ENCODE measurements at regions not wholly inside any gene's neighbourhood (a gene's known extent, or its start where the extent isn't known, plus 50 kb on each side); places are given as distances from the start of the nearest gene placed in this dataset.
"Not testable (repeated sequence)": the region's sequence is repeated elsewhere in the genome, so short reads cannot be mapped to it uniquely, and the experiment has no call there.

DNA sequence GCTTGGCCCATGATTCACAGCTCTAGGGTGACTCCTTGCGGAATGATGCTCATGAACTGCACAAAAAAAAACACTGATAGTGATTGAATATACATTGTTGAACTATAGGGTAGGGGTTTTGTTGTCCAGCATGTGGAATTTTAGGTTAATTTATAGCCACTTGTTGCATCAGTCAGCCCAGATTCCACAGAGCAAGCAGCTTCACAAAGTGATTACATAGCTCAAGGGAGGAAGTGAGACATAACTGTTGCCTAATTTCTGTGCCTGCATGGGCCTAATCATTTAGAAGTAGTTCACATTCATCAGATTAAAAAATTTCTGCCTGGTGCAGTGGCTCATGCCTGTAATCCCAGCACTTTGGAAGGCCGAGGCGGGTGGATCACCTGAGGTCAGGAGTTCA, 142.2 kb upstream of the ZNF722 start:
- H3K4me3 ChIP-seq (replicated peaks; ENCODE audit: low read depth, low read length); DNase-seq (ENCODE audit: low read depth): not testable (repeated sequence)

DNA sequence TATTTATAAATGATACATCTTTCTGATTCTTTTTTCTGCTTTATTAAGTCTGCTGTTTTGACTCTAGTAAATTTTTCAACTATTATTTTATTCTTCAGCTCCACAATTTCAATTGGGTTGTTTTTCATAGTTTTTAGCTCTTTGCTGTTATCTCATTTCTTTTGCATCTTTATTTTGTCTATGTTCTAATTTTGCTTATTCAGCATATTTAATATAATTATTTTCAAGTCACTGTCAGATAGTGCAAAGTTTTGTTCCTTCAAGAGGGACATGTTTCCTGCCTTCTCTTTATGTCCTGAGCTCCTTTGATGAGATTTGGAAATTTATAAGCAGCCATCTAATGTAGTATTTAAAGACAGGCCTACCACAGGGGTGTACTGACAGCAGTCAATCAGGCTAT, 131.5 kb upstream of the ZNF722 start:
- DNase-seq (ENCODE audit: low read depth): no peak
- TF ChIP-seq, protein P1, sequence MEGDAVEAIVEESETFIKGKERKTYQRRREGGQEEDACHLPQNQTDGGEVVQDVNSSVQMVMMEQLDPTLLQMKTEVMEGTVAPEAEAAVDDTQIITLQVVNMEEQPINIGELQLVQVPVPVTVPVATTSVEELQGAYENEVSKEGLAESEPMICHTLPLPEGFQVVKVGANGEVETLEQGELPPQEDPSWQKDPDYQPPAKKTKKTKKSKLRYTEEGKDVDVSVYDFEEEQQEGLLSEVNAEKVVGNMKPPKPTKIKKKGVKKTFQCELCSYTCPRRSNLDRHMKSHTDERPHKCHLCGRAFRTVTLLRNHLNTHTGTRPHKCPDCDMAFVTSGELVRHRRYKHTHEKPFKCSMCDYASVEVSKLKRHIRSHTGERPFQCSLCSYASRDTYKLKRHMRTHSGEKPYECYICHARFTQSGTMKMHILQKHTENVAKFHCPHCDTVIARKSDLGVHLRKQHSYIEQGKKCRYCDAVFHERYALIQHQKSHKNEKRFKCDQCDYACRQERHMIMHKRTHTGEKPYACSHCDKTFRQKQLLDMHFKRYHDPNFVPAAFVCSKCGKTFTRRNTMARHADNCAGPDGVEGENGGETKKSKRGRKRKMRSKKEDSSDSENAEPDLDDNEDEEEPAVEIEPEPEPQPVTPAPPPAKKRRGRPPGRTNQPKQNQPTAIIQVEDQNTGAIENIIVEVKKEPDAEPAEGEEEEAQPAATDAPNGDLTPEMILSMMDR (IDR thresholded peaks at IDR 0.05; ENCODE audit: low read length, missing control alignments): no peak
- no peak overlapping the region for H3K4me3 ChIP-seq (replicated peaks; ENCODE audit: low read depth, low read length)

DNA sequence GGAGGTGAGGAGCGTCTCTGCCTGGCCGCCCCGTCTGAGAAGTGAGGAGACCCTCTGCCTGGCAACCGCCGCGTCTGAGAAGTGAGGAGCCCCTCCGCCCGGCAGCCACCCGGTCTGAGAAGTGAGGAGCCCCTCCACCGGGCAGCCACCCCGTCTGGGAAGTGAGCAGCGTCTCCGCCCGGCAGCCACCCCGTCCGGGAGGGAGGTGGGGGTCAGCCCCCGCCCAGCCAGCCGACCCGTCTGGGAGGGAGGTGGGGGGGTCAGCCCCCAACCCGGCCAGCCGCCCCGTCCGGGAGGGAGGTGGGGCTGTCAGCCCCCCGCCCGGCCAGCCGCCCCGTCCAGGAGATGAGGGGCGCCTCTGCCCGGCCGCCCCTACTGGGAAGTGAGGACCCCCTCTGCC, 124.4 kb upstream of the ZNF722 start:
- DNase-seq (ENCODE audit: low read depth); H3K4me3 ChIP-seq (replicated peaks; ENCODE audit: low read depth, low read length): not testable (repeated sequence)

GRCh38 chr7:63876707-63877322, 121.8 kb upstream of the ZNF722 start:
- TF ChIP-seq, protein P1 (IDR thresholded peaks at IDR 0.05; ENCODE audit: low read length, missing control alignments): no peak
- no peak for DNase-seq (ENCODE audit: low read depth)
- no peak overlapping the region for H3K4me3 ChIP-seq (replicated peaks; ENCODE audit: low read depth, low read length)

DNA sequence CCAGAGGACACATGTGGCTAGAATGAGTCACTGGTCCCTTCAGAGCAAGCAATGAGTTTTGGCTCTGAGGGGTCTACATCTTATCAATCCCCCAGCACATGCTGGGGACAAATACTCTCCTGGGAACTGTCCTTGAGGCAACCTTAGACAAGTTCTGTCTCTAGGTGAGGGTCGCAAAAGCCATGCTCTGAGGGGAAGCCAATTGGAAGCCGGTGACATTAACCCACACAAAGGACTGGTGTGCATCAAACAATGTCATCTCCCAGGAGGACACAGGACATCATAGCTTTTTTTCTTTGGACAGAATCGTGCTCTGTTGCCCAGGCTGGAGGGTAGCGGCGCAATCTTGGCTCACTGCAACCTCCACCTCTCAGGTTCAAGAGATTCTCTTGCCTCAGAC, 111.6 kb upstream of the ZNF722 start:
- no peak overlapping the region for H3K4me3 ChIP-seq (replicated peaks; ENCODE audit: low read depth, low read length)
- no peak for DNase-seq (ENCODE audit: low read depth)
- TF ChIP-seq, protein P1 (IDR thresholded peaks at IDR 0.05; ENCODE audit: low read length, missing control alignments): no peak

DNA sequence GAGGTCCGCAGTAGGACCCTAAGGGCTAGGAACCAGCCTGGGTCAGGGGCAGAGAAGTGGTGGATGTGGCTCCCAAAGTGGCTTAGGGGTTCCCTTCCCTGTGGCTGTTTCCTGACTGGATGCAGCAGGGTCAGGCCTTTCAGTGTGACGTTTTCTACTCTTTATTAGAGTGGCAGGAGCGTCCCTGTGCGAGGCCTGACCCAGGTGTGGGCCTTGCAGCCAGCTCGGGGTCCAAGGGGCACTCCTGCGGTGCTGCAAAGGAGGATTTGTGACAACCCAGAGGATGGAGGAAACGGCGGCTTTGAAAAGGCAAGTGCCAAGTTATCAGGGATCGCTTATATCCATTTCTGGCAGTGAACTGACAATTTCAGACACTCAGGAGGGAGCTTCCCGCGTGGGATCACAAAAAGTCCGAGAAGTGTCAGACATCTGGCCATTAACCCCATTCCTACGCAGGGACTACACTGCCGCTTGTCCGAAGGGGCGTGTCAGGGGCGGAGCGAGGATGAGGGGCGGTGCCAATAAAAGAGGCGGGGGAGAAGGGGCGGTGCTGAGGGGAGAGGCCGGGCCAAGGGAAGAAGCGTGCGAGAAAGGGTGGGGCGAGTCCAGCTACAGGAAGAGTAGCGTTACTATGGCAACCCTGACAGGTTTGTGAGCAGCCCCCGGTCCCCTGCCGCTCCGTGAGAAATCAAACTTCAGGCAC, 98.8 kb upstream of the ZNF722 start:
- TF ChIP-seq, protein P1 (IDR thresholded peaks at IDR 0.05; ENCODE audit: low read length, missing control alignments): no peak
- H3K4me3 ChIP-seq (replicated peaks; ENCODE audit: low read depth, low read length): no peak overlapping the region
- no peak for DNase-seq (ENCODE audit: low read depth)

DNA sequence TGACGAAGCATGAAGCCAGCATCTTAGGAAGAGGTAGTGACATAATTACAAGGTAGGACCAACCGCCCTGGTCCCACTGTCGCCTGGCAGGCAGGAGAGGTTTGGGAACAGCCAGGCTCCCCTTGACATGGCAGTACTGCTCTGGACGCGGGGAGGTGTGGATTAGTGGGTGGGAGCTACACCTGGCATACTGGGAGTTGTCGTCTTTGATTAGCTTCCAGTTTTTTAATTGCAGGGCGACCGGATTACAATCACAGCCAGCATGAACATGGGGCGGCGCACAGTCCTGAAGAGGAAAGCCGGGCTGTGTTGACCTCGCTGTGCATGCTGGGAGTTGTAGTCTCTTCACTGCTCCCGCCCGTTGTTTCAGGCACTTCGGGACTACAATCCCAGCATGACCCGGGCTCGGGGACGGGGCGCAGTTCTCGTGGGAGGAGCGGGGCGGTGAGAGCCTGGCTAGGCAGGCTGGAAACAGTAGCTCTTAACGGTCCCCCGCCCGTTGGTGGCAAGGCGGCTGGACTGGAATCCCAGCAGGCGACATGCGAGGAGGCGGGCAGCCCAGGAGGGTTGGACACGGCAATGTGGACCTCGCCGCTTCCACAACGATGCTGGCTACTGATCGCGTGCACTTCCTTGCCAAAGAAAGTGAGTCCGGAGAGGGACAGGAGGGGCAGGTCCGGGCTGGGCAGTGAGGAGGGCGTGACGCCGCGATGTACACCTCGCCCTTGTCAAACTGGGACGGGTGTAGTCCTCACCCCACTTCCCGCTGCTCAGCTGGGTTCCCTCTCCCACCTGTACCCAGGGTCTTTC, 98.0 kb upstream of the ZNF722 start:
- peak; percentile 0 for DNase-seq (ENCODE audit: low read depth)

GRCh38 chr7:63901204-63901506, 97.5 kb upstream of the ZNF722 start:
- H3K4me3 ChIP-seq (replicated peaks; ENCODE audit: low read depth, low read length); DNase-seq (ENCODE audit: low read depth): not testable (repeated sequence)

More for the DNA sequence above, 98.0 kb upstream of the ZNF722 start:
- TF ChIP-seq, protein P1 (IDR thresholded peaks at IDR 0.05; ENCODE audit: low read length, missing control alignments): no peak
- H3K4me3 ChIP-seq (replicated peaks; ENCODE audit: low read depth, low read length): no peak overlapping the region

All from fibroblast of pulmonary artery (primary cell).